H9 (cell line): ENCODE measurements at regions not wholly inside any gene's neighbourhood (a gene's known extent, or its start where the extent isn't known, plus 50 kb on each side); places are given as distances from the start of the nearest gene placed in this dataset.

Experiments
- DNase-seq: peaks from one replicate; pipeline ENCODE4 v3.0.0-alpha.2; 2017
- H2AFZ ChIP-seq: one replicate; pipeline ENCODE4 v1.6.1; 2013; ENCODE audit warnings: mild to moderate bottlenecking, low read length, control low read depth, moderate library complexity
- H2AK5ac ChIP-seq: 2 replicates; pipeline ENCODE4 v1.6.1; 2013; ENCODE audit warnings: low read length, control low read depth, mixed read lengths; ENCODE audit not compliant: insufficient read length
- H2BK120ac ChIP-seq: one replicate; pipeline ENCODE4 v1.6.1; 2013; ENCODE audit warnings: low read depth, mild to moderate bottlenecking, low read length, control low read depth, inconsistent platforms; ENCODE audit not compliant: poor library complexity, severe bottlenecking
- H2BK12ac ChIP-seq: 2 replicates; pipeline ENCODE4 v1.6.1; 2013; ENCODE audit warnings: low read length, control low read depth, mixed read lengths, low read depth; ENCODE audit not compliant: insufficient read length
- H2BK15ac ChIP-seq: 2 replicates; pipeline ENCODE4 v1.6.1; 2013; ENCODE audit warnings: low read depth, low read length, control low read depth
- H2BK20ac ChIP-seq: one replicate; pipeline ENCODE4 v1.6.1; 2013; ENCODE audit warnings: low read depth, mild to moderate bottlenecking, low read length, control low read depth, inconsistent platforms; ENCODE audit not compliant: poor library complexity, severe bottlenecking
- H2BK5ac ChIP-seq: 2 replicates; pipeline ENCODE4 v1.6.1; 2013; ENCODE audit warnings: low read length, control low read depth, mixed read lengths; ENCODE audit not compliant: insufficient read length
- H3K14ac ChIP-seq: 2 replicates; pipeline ENCODE4 v1.6.1; 2013; ENCODE audit warnings: low read length, control low read depth; ENCODE audit not compliant: insufficient read depth
- H3K18ac ChIP-seq: 2 replicates; pipeline ENCODE4 v1.6.1; 2013; ENCODE audit warnings: low read depth, mild to moderate bottlenecking, mixed read lengths, low read length, control low read depth; ENCODE audit not compliant: insufficient read length
- H3K23ac ChIP-seq: 2 replicates; pipeline ENCODE4 v1.6.1; 2013; ENCODE audit warnings: low read length, control low read depth, mixed read lengths, low read depth; ENCODE audit not compliant: insufficient read length
- H3K23me2 ChIP-seq: 2 replicates; pipeline ENCODE4 v1.6.1; 2013; ENCODE audit warnings: low read depth, mild to moderate bottlenecking, mixed read lengths, low read length, control low read depth; ENCODE audit not compliant: insufficient read length, poor library complexity, severe bottlenecking
- H3K27ac ChIP-seq: 2 replicates; pipeline ENCODE4 v1.5.1; 2013; ENCODE audit warnings: low read length, control low read depth, mixed read lengths, low read depth; ENCODE audit not compliant: insufficient read length
- H3K27me3 ChIP-seq: 2 replicates; pipeline ENCODE4 v1.6.1; 2013; ENCODE audit warnings: low read length, control low read depth, inconsistent platforms; ENCODE audit not compliant: insufficient read depth
- H3K4ac ChIP-seq: 2 replicates; pipeline ENCODE4 v1.6.1; 2013; ENCODE audit warnings: low read depth, mild to moderate bottlenecking, control low read depth, inconsistent platforms, low read length, moderate library complexity
- H3K4me1 ChIP-seq: 2 replicates; pipeline ENCODE4 v1.6.1; 2013; ENCODE audit warnings: low read length, control low read depth, inconsistent platforms; ENCODE audit not compliant: insufficient read depth
- H3K4me2 ChIP-seq: 2 replicates; pipeline ENCODE4 v1.6.1; 2013; ENCODE audit warnings: low read length, control low read depth, mixed read lengths; ENCODE audit not compliant: insufficient read length, insufficient read depth
- H3K56ac ChIP-seq: 2 replicates; pipeline ENCODE4 v1.6.1; 2013; ENCODE audit warnings: low read depth, mild to moderate bottlenecking, mixed read lengths, low read length, control low read depth; ENCODE audit not compliant: insufficient read length
- H3K79me1 ChIP-seq: 2 replicates; pipeline ENCODE4 v1.6.1; 2013; ENCODE audit warnings: low read depth, mild to moderate bottlenecking, moderate library complexity, low read length, control low read depth, inconsistent platforms; ENCODE audit not compliant: insufficient read depth, poor library complexity, severe bottlenecking
- H3K79me2 ChIP-seq: 2 replicates; pipeline ENCODE4 v1.6.1; 2013; ENCODE audit warnings: low read length, control low read depth, inconsistent platforms; ENCODE audit not compliant: insufficient read depth
- H3K9ac ChIP-seq: 2 replicates; pipeline ENCODE4 v1.6.1; 2013; ENCODE audit warnings: low read length, control low read depth, mixed read lengths; ENCODE audit not compliant: insufficient read length; ENCODE audit errors: extremely low read depth
- H3K9me3 ChIP-seq: one replicate; pipeline ENCODE4 v1.6.1; 2013; ENCODE audit warnings: low read depth, low read length, inconsistent platforms; ENCODE audit not compliant: control insufficient read depth
- H3T11ph ChIP-seq: one replicate; pipeline ENCODE4 v1.6.1; 2013; ENCODE audit warnings: mild to moderate bottlenecking, low read length, control low read depth, inconsistent platforms
- H4K20me1 ChIP-seq: one replicate; pipeline ENCODE4 v1.6.1; 2013; ENCODE audit not compliant: control insufficient read depth, insufficient read length, insufficient read depth
- H4K5ac ChIP-seq: 2 replicates; pipeline ENCODE4 v1.6.1; 2013; ENCODE audit warnings: low read depth, mild to moderate bottlenecking, mixed read lengths, low read length, control low read depth; ENCODE audit not compliant: insufficient read length
- H4K8ac ChIP-seq: replicated peaks from 2 replicates; pipeline ENCODE4 v1.6.1; 2013; ENCODE audit warnings: low read length, control low read depth, mixed read lengths, low read depth; ENCODE audit not compliant: insufficient read length
- H4K91ac ChIP-seq: 2 replicates; pipeline ENCODE4 v1.6.1; 2013; ENCODE audit warnings: low read depth, mild to moderate bottlenecking, moderate library complexity, mixed read lengths, low read length, control low read depth; ENCODE audit not compliant: insufficient read length
- H3K27ac Mint-ChIP-seq, 3 experiments: 2 replicates in 2 of 3; 3 replicates in 1 of 3; pipeline ENCODE4 v1.8.0; 2020 to 2021; ENCODE audit warnings: mixed read lengths in 3 of 3, mild to moderate bottlenecking in 1 of 3, moderate library complexity in 1 of 3
- H3K27me3 Mint-ChIP-seq: 2 replicates; pipeline ENCODE4 v1.8.0; 2021; ENCODE audit warnings: low read depth, mild to moderate bottlenecking, moderate library complexity, mixed read lengths
- H3K36me3 Mint-ChIP-seq, 3 experiments: 2 replicates in 2 of 3; 3 replicates in 1 of 3; pipeline ENCODE4 v1.8.0; 2020 to 2021; ENCODE audit warnings: low read depth in 3 of 3, mixed read lengths in 3 of 3; ENCODE audit not compliant: insufficient read depth in 1 of 3
- H3K4me1 Mint-ChIP-seq, 2 experiments: 2 replicates each; pipeline ENCODE4 v1.8.0; 2020; ENCODE audit warnings: mixed read lengths in 2 of 2
- H3K4me3 Mint-ChIP-seq, 2 experiments: 2 replicates in 1 of 2; 3 replicates in 1 of 2; pipeline ENCODE4 v1.8.0; 2020 to 2021; ENCODE audit warnings: mild to moderate bottlenecking in 2 of 2, mixed read lengths in 2 of 2, moderate library complexity in 1 of 2
- H3K9me3 Mint-ChIP-seq, 2 experiments: 2 replicates in 1 of 2; 3 replicates in 1 of 2; pipeline ENCODE4 v1.8.0; 2020; ENCODE audit warnings: mild to moderate bottlenecking in 2 of 2, mixed read lengths in 2 of 2, moderate library complexity in 1 of 2
- CTCF ChIP-seq: fragments of 200-600 bp; sonication (generic); conservative IDR thresholded peaks from 3 replicates; pipeline ENCODE4 v1.8.0; 2021; ENCODE audit warnings: antibody characterized with exemption, mild to moderate bottlenecking

- H4K8ac ChIP-seq, result no peak overlapping the region
- H3K4me1 Mint-ChIP-seq, result 0 out of 4 replicates have a peak, but pooled peaks cover 0 to 3% of the 10 kb centered on the region in 2 experiments
- no peaks in the 10 kb centered on the region for H3K4me1 ChIP-seq
- no peaks in the 10 kb centered on the region for H3K27me3 ChIP-seq
- no peak overlapping the region for H3K27ac Mint-ChIP-seq
- H3K4ac ChIP-seq, result no peak overlapping the region
- H3K9ac ChIP-seq, result no peak overlapping the region
- no peak overlapping the region for H3K14ac ChIP-seq
- H4K20me1 ChIP-seq, result no peaks in the 10 kb centered on the region
- no peak overlapping the region for H2BK5ac ChIP-seq
- no peak overlapping the region for H4K5ac ChIP-seq
- no peak overlapping the region for H2BK120ac ChIP-seq
- H3K27me3 Mint-ChIP-seq, result no peaks in the 10 kb centered on the region
- H3K9me3 Mint-ChIP-seq, result no peaks in the 10 kb centered on the region
- H4K91ac ChIP-seq, result no peak overlapping the region
- no peak overlapping the region for H2BK12ac ChIP-seq
- H3K79me1 ChIP-seq, result no peaks in the 10 kb centered on the region
- H3K56ac ChIP-seq, result no peak overlapping the region
- no peak overlapping the region for H3K4me3 Mint-ChIP-seq
- H2BK15ac ChIP-seq, result no peak overlapping the region
- no peak overlapping the region for H3K18ac ChIP-seq
- no peak overlapping the region for H2AK5ac ChIP-seq
- no peaks in the 10 kb centered on the region for H3K79me2 ChIP-seq
- TF ChIP-seq CTCF, result no peak
- H3K36me3 Mint-ChIP-seq, result no peaks in the 10 kb centered on the region
- no peak overlapping the region for H3K23ac ChIP-seq
- no peak overlapping the region for H2AFZ ChIP-seq
- H3K27ac ChIP-seq, result no peak overlapping the region
- no peak for DNase-seq
- H3K23me2 ChIP-seq, result no peaks in the 10 kb centered on the region
- no peaks in the 10 kb centered on the region for H3K9me3 ChIP-seq
- H3K4me2 ChIP-seq, result no peak overlapping the region
- no peak overlapping the region for H2BK20ac ChIP-seq
- H3T11ph ChIP-seq, result no peak overlapping the region
These were observed 450.7 kb downstream of the AEBP2 start for GRCh38 chr12:19890024-19890423.
